Frontal cortex (tissue), 3 donors: ENCODE measurements at regions not wholly inside any gene's neighbourhood (a gene's known extent, or its start where the extent isn't known, plus 50 kb on each side); places are given as distances from the start of the nearest gene placed in this dataset.

Experiments
- DNase-seq, 2 donors: peaks; one replicate each; pipeline ENCODE4 v3.0.0; 2012; ENCODE audit warnings: low spot score in 2 of 2
- FAIRE-seq: peaks from 2 replicates; lab custom pipeline; 2012; peaks lifted over from hg19 to GRCh38; lab: Jason Lieb, UNC
- donor health status: control.
- donor health status: control.
- donor health status: control.

- FAIRE-seq: no peak
- no peak for DNase-seq
Observed at GRCh38 chr4:15352524-15352923, 75.3 kb upstream of the C1QTNF7 start.

GRCh38 chr4:15353207-15353606, 74.6 kb upstream of the C1QTNF7 start:
- DNase-seq (no peak), FAIRE-seq (no peak)

- FAIRE-seq (no peak), DNase-seq (no peak)
Observed at GRCh38 chr4:15354371-15355297, 73.2 kb upstream of the C1QTNF7 start.

- no peak for DNase-seq
- no peak for FAIRE-seq
Observed at GRCh38 chr4:15361529-15361928, 66.3 kb upstream of the C1QTNF7 start.

- DNase-seq: no peak
- no peak for FAIRE-seq
Observed at GRCh38 chr4:15362541-15362940, 65.3 kb upstream of the C1QTNF7 start.

- no peak for FAIRE-seq
- no peak for DNase-seq
Observed at GRCh38 chr4:15364183-15364582, 63.6 kb upstream of the C1QTNF7 start.

GRCh38 chr4:15365641-15366040, 62.2 kb upstream of the C1QTNF7 start:
- FAIRE-seq (no peak), DNase-seq (no peak)

- DNase-seq: no peak
- FAIRE-seq: no peak
Observed at GRCh38 chr4:15366721-15367120, 61.1 kb upstream of the C1QTNF7 start.

- FAIRE-seq (no peak), DNase-seq (no peak)
Observed at GRCh38 chr4:15368856-15369255, 59.0 kb upstream of the C1QTNF7 start.

GRCh38 chr4:15370296-15370695, 57.5 kb upstream of the C1QTNF7 start:
- no peak for FAIRE-seq

GRCh38 chr4:15373363-15373762, 54.5 kb upstream of the C1QTNF7 start:
- no peak for DNase-seq
- FAIRE-seq: no peak

More at GRCh38 chr4:15370296-15370695, 57.5 kb upstream of the C1QTNF7 start:
- DNase-seq: no peak

- DNase-seq (no peak), FAIRE-seq (no peak)
Observed at GRCh38 chr4:15374656-15375055, 53.2 kb upstream of the C1QTNF7 start.

- DNase-seq (peak in 1 of 2 donors; percentile 16), FAIRE-seq (no peak)
Observed at GRCh38 chr4:15375667-15376066, 52.2 kb upstream of the C1QTNF7 start.

GRCh38 chr4:15376145-15376544, 51.7 kb upstream of the C1QTNF7 start:
- no peak for FAIRE-seq

GRCh38 chr4:15376594-15376993, 51.2 kb upstream of the C1QTNF7 start:
- FAIRE-seq (no peak), DNase-seq (no peak)

More at GRCh38 chr4:15376145-15376544, 51.7 kb upstream of the C1QTNF7 start:
- DNase-seq: no peak
